ENCODE measurements at regions not wholly inside any gene's neighbourhood (a gene's known extent, or its start where the extent isn't known, plus 50 kb on each side); places are given as distances from the start of the nearest gene placed in this dataset.

- 0% methylated on average over 2 of the region's 2 CpGs for WGBS (ENCODE audit: insufficient coverage, insufficient replicate concordance, low lambda C conversion rate, missing lambda C conversion rate)
- POLR2A ChIA-PET: no interaction called here
- CTCF ChIA-PET: no interaction called here
- no peaks in the 10 kb centered on the region for H3K79me2 ChIP-seq (ENCODE audit: control insufficient read depth, insufficient read depth, low read length)
- in situ Hi-C loops (cut with MboI): no loop called here
- H3K4me1 ChIP-seq (ENCODE audit: control insufficient read depth, insufficient read depth, low read length): no peaks in the 10 kb centered on the region
- SMC1A ChIA-PET (ENCODE audit: uncharacterized antibody, unreplicated experiment): no interaction called here
- H3K9me3 ChIP-seq (replicated peaks; ENCODE audit: control insufficient read depth, insufficient read depth, low read length): no peaks in the 10 kb centered on the region
- no TSS peak for BruUV-seq (replicated peaks)
- ATAC-seq: no peak
- H3K27ac ChIP-seq (ENCODE audit: control insufficient read depth, insufficient read depth): no peak overlapping the region
- DNase-seq (ENCODE audit: low read depth, low spot score): no peak
- no peaks in the 10 kb centered on the region for H3K27me3 ChIP-seq (replicated peaks in 1 of 2; ENCODE audit: control insufficient read depth in 2 of 2, insufficient read depth in 2 of 2, low read length in 1 of 2)
- intact Hi-C loops (cut with micrococcal nuclease; ENCODE audit: unreplicated experiment): no loop called here
- H3K9ac ChIP-seq (ENCODE audit: control insufficient read depth, insufficient read depth, low read length): no peak overlapping the region
- RAD21 ChIA-PET (ENCODE audit: unreplicated experiment): no interaction called here
- no peak for TF ChIP-seq SREBF2 (IDR thresholded peaks at IDR 0.05; ENCODE audit: low read length)
- TF ChIP-seq STAT1 (conservative IDR thresholded peaks at IDR 0.05): no peak
- TF ChIP-seq TAF1 (IDR thresholded peaks at IDR 0.05; ENCODE audit: borderline replicate concordance, low read depth, low read length): no peak
- TF ChIP-seq HCFC1 (IDR thresholded peaks at IDR 0.05; ENCODE audit: low read length): no peak
- TF ChIP-seq KLF5 (IDR thresholded peaks at IDR 0.05; ENCODE audit: partially characterized antibody): no peak
- no peak for TF ChIP-seq RBBP5 (conservative IDR thresholded peaks at IDR 0.05)
- TF ChIP-seq ATF3 (IDR thresholded peaks at IDR 0.05; ENCODE audit: borderline replicate concordance, extremely low read depth, low read depth, low read length): no peak
- TF ChIP-seq ASH2L (IDR thresholded peaks at IDR 0.05; ENCODE audit: borderline replicate concordance, low read depth): no peak
- TF ChIP-seq IRF5 (IDR thresholded peaks at IDR 0.05; ENCODE audit: borderline replicate concordance): no peak
- TF ChIP-seq SREBF1 (IDR thresholded peaks at IDR 0.05; ENCODE audit: low read length): no peak
- no peak for TF ChIP-seq POU2F2 (IDR thresholded peaks at IDR 0.05; ENCODE audit: borderline replicate concordance, low read depth, low read length)
- no peak for TF ChIP-seq POLR2AphosphoS2 (IDR thresholded peaks at IDR 0.05; ENCODE audit: low read depth, low read length)
- no peak for TF ChIP-seq NFYA (IDR thresholded peaks at IDR 0.05; ENCODE audit: borderline replicate concordance, low read depth, low read length)
- TF ChIP-seq RCOR1 (conservative IDR thresholded peaks at IDR 0.05; ENCODE audit: low read depth, low read length): no peak
- no peak for TF ChIP-seq RAD51 (IDR thresholded peaks at IDR 0.05)
- TF ChIP-seq IKZF2 (IDR thresholded peaks at IDR 0.05): no peak
- TF ChIP-seq NRF1 (conservative IDR thresholded peaks at IDR 0.05; ENCODE audit: low read depth, low read length): no peak
- TF ChIP-seq E4F1 (IDR thresholded peaks at IDR 0.05; ENCODE audit: borderline replicate concordance, partially characterized antibody): no peak
- FAIRE-seq: no peak
- H3K4me2 ChIP-seq (ENCODE audit: control insufficient read depth, insufficient read depth): no peak overlapping the region
- H3K4me3 ChIP-seq: no peak overlapping the region
- H4K20me1 ChIP-seq (ENCODE audit: control insufficient read depth, insufficient read depth): no peaks in the 10 kb centered on the region
- no peak overlapping the region for H2AFZ ChIP-seq (ENCODE audit: control insufficient read depth, low read depth, low read length)
- H3K36me3 ChIP-seq (ENCODE audit: control insufficient read depth in 2 of 2, insufficient read depth in 2 of 2, low read length in 1 of 2): no peaks in the 10 kb centered on the region
Observed at GRCh38 chr5:118303296-118303695, 685.1 kb downstream of the DTWD2 start.

Data from GM12878 (cell line).